Stimulated activated CD8-positive, alpha-beta memory T cell treated with anti-CD3 and anti-CD28 coated beads, Interleukin-12 subunit alpha, Interleukin-12 subunit beta, amount 100 ng/mL, for 4 hours (primary cell): ENCODE measurements at regions not wholly inside any gene's neighbourhood (a gene's known extent, or its start where the extent isn't known, plus 50 kb on each side); places are given as distances from the start of the nearest gene placed in this dataset.
"Not testable (repeated sequence)": the region's sequence is repeated elsewhere in the genome, so short reads cannot be mapped to it uniquely, and the experiment has no call there.

Experiments used
- DNase-seq: peaks from one replicate; pipeline ENCODE4 v3.0.0-alpha.2; 2020; ENCODE audit warnings: low read depth

- DNase-seq: not testable (repeated sequence)
Measured at GRCh38 chr21:35466681-35467080, 417.6 kb upstream of the RUNX1 start.

- no peak for DNase-seq
Measured at GRCh38 chr21:35465741-35466140, 416.6 kb upstream of the RUNX1 start.

- DNase-seq: no peak
Measured at GRCh38 chr21:35461700-35462099, 412.6 kb upstream of the RUNX1 start.

GRCh38 chr21:35460441-35460840 lies 411.3 kb upstream of the RUNX1 start:
- no peak for DNase-seq

- no peak for DNase-seq
Measured at GRCh38 chr21:35458405-35458804, 409.3 kb upstream of the RUNX1 start.

GRCh38 chr21:35457097-35457804 lies 408.1 kb upstream of the RUNX1 start:
- no peak for DNase-seq

- DNase-seq: no peak
Measured at GRCh38 chr21:35451276-35451675, 402.2 kb upstream of the RUNX1 start.

- no peak for DNase-seq
Measured at GRCh38 chr21:35450830-35451229, 401.7 kb upstream of the RUNX1 start.

- DNase-seq: no peak
Measured at GRCh38 chr21:35449846-35450245, 400.7 kb upstream of the RUNX1 start.

GRCh38 chr21:35448876-35449599 lies 399.9 kb upstream of the RUNX1 start:
- DNase-seq: no peak

- DNase-seq: no peak
Measured at GRCh38 chr21:35444391-35444790, 395.3 kb upstream of the RUNX1 start.

GRCh38 chr21:35441868-35442582 lies 392.9 kb upstream of the RUNX1 start:
- no peak for DNase-seq

- DNase-seq: no peak
Measured at GRCh38 chr21:35438643-35439404, 389.7 kb upstream of the RUNX1 start.

- DNase-seq: no peak
Measured at GRCh38 chr21:35437941-35438340, 388.8 kb upstream of the RUNX1 start.

GRCh38 chr21:35436899-35437298 lies 387.8 kb upstream of the RUNX1 start:
- DNase-seq: no peak

- not testable (repeated sequence) for DNase-seq
Measured at GRCh38 chr21:35432601-35433000, 383.5 kb upstream of the RUNX1 start.

GRCh38 chr21:35430260-35430659 lies 381.2 kb upstream of the RUNX1 start:
- DNase-seq: no peak

- no peak for DNase-seq
Measured at GRCh38 chr21:35428937-35429336, 379.8 kb upstream of the RUNX1 start.

- peak; percentile 15 for DNase-seq
Measured at GRCh38 chr21:35428489-35428888, 379.4 kb upstream of the RUNX1 start.

GRCh38 chr21:35428001-35428320 lies 378.9 kb upstream of the RUNX1 start:
- DNase-seq: no peak

- DNase-seq: no peak
Measured at GRCh38 chr21:35427320-35428000, 378.4 kb upstream of the RUNX1 start.

- DNase-seq: no peak
Measured at GRCh38 chr21:35426897-35427296, 377.8 kb upstream of the RUNX1 start.
